Lower lobe of right lung (tissue), 2 donors: ENCODE measurements at regions not wholly inside any gene's neighbourhood (a gene's known extent, or its start where the extent isn't known, plus 50 kb on each side); places are given as distances from the start of the nearest gene placed in this dataset.

ENCODE experiments used
- ATAC-seq, 2 donors: fragments of 200-7000 bp; cut with Tn5 transposase; one replicate each; pipeline ENCODE4 v1.9.1; 2020 to 2022; ENCODE audit warnings: mild to moderate bottlenecking in 2 of 2, moderate library complexity in 2 of 2
- DNase-seq: peaks from one replicate; pipeline ENCODE4 v3.0.0-alpha.2; 2020
- H3K27ac ChIP-seq: fragments of 200-600 bp; one replicate; pipeline ENCODE4 v1.8.0; 2022
- H3K27me3 ChIP-seq: fragments of 200-600 bp; one replicate; pipeline ENCODE4 v1.8.0; 2022; ENCODE audit warnings: low read depth
- H3K36me3 ChIP-seq: fragments of 200-600 bp; one replicate; pipeline ENCODE4 v1.8.0; 2022; ENCODE audit warnings: mild to moderate bottlenecking
- H3K4me1 ChIP-seq: fragments of 200-600 bp; one replicate; pipeline ENCODE4 v1.8.0; 2022
- H3K4me3 ChIP-seq: fragments of 200-600 bp; one replicate; pipeline ENCODE4 v1.8.0; 2022; ENCODE audit warnings: mild to moderate bottlenecking
- H3K9me3 ChIP-seq: fragments of 200-600 bp; one replicate; pipeline ENCODE4 v1.8.0; 2022
- intact Hi-C: fragments of 100-400 bp; cut with DNase I; formaldehyde crosslinking; loops from one replicate; pipeline ENCODE4 v1.11.0; 2022
- TF ChIP-seq, protein P1 (sequence below): fragments of 200-600 bp; IDR thresholded peaks from one replicate; pipeline ENCODE4 v1.8.0; 2022; ENCODE audit warnings: antibody characterized with exemption, mild to moderate bottlenecking
- donor health status: DM: no; HTN: yes; CAD: no; lungs with severe emphysema.

DNA sequence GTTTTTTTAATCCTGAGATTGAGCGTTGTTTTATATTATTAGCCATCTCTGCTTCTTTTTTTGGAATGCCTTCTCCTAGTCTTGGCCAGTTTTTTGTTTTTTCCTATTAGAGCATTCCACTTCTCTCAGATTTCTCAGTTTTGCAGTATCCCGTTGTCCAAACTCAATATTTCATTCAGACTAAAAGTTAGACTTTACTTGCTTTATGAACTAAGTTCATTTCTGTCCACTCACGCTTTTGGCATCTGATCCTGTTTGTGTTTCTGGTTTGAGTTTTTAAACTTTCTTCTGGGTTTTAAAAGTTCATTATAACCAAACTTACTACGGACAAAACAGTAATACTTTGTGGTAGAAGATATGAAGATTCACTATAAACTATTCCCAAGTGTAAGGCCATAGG lies 288.3 kb upstream of the MPDZ start:
- intact Hi-C loops, result no loop called here
- no peak for DNase-seq

DNA sequence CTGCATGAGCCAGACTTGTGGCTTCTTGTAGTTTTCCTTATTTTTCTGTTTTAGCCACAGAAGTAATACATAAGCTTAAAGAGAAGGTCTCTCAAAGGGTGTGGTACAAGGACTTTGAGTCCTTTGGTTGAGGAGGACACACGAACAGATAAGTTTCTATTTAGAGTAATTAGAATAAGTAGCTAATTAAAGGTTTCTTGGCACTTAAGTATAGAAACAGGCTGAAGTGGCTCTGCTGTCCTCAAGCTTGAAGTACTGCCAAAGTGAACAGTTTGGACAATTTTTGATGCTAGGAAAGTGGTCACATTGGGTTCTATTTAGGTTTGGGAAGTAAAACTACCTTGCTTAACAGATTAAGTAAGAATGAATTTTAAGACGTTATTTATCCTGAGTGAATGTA lies 278.3 kb upstream of the MPDZ start:
- intact Hi-C loops, result no loop called here
- Histone ChIP-seq H3K4me3 (no peak overlapping the region), H3K4me1 (no peaks in the 10 kb centered on the region), H3K9me3 (no peaks in the 10 kb centered on the region), H3K27me3 (no peaks in the 10 kb centered on the region), H3K36me3 (no peaks in the 10 kb centered on the region), H3K27ac (no peak overlapping the region)
- TF ChIP-seq, protein P1, sequence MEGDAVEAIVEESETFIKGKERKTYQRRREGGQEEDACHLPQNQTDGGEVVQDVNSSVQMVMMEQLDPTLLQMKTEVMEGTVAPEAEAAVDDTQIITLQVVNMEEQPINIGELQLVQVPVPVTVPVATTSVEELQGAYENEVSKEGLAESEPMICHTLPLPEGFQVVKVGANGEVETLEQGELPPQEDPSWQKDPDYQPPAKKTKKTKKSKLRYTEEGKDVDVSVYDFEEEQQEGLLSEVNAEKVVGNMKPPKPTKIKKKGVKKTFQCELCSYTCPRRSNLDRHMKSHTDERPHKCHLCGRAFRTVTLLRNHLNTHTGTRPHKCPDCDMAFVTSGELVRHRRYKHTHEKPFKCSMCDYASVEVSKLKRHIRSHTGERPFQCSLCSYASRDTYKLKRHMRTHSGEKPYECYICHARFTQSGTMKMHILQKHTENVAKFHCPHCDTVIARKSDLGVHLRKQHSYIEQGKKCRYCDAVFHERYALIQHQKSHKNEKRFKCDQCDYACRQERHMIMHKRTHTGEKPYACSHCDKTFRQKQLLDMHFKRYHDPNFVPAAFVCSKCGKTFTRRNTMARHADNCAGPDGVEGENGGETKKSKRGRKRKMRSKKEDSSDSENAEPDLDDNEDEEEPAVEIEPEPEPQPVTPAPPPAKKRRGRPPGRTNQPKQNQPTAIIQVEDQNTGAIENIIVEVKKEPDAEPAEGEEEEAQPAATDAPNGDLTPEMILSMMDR, result no peak
- ATAC-seq (no peak), DNase-seq (no peak)

More for the DNA sequence above, 288.3 kb upstream of the MPDZ start:
- TF ChIP-seq, protein P1, result no peak
- no peak for ATAC-seq
- peaks cover 9% of the 10 kb centered on the region for H3K4me1 ChIP-seq
- no peaks in the 10 kb centered on the region for H3K9me3 ChIP-seq
- no peaks in the 10 kb centered on the region for H3K36me3 ChIP-seq
- H3K4me3 ChIP-seq, result no peak overlapping the region
- H3K27ac ChIP-seq, result no peak overlapping the region
- H3K27me3 ChIP-seq, result no peaks in the 10 kb centered on the region

DNA sequence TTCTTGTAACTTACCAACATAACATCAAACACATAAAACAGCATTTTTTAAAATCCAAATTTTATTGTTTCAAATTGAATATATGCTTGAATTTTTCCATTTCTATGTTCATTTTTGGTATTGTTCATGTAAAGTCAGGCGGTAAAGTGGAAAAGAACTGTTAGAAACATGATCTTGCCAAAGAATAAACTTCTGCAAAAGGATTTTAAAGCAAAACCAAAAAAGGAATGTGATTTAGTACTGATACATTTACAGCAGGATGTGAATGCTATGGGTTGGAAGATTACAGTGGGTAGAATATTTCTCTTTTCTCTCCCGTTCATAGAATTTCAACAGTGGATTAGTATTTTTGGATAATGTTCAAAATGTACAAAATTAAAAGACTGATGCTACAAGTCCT lies 277.2 kb upstream of the MPDZ start:
- no peak for DNase-seq
- intact Hi-C loops, result no loop called here
- TF ChIP-seq, protein P1, result no peak
- Histone ChIP-seq H3K27me3 (no peaks in the 10 kb centered on the region), H3K4me1 (no peaks in the 10 kb centered on the region), H3K27ac (no peak overlapping the region), H3K36me3 (no peaks in the 10 kb centered on the region), H3K4me3 (no peak overlapping the region), H3K9me3 (no peaks in the 10 kb centered on the region)
- ATAC-seq, result no peak

DNA sequence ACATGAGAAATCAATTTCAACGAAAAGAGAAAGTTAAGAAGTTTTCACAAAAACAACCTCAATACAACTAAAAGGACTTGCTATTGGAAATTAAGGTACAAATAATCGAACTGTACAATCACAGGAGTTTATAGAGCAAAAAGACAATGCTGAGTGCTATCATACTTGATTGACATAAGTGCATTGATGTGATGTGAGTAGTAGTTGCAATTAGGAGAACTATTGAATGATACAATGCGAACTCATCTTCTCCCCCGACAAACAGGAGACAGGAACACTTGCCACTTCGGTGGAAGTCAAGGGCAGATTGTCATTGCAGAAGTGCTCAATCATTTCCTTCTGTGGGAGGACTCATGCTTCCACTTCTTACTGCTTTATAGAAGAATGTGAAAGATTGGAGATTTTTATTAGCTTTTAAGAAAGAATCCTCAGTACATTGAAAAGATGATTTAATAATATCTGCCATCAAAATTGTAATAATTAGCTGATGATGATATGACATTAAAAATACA lies 276.6 kb upstream of the MPDZ start:
- H3K4me1 ChIP-seq, result no peaks in the 10 kb centered on the region
- ATAC-seq (no peak), DNase-seq (no peak)
- H3K27ac ChIP-seq, result no peak overlapping the region
- intact Hi-C loops, result no loop called here
- no peaks in the 10 kb centered on the region for H3K9me3 ChIP-seq
- H3K27me3 ChIP-seq, result no peaks in the 10 kb centered on the region
- TF ChIP-seq, protein P1, result no peak
- H3K36me3 ChIP-seq, result no peaks in the 10 kb centered on the region
- H3K4me3 ChIP-seq, result no peak overlapping the region

DNA sequence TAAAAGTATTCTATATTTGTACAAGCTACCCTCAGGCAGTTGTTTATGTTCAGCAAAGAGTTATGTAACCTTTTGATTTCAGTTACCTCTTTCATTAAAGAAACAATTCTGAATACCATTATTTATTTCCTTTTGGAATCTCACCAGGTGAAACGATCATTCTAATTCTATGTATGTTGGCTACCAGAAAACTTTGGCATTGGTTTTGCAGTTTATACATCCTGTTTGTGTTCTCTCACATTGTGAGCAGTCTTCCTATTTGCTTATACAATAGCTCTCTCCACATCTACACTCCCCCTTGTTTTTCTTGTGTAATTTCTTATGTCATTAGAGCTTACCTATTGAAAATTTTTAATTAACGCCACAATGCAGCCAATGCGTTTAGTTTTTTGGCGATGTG lies 276.0 kb upstream of the MPDZ start:
- Histone ChIP-seq H3K4me1 (no peaks in the 10 kb centered on the region), H3K27me3 (no peaks in the 10 kb centered on the region), H3K36me3 (no peaks in the 10 kb centered on the region), H3K9me3 (no peaks in the 10 kb centered on the region), H3K27ac (no peak overlapping the region), H3K4me3 (no peak overlapping the region)
- intact Hi-C loops, result no loop called here
- DNase-seq, result no peak
- TF ChIP-seq, protein P1, result no peak
- ATAC-seq, result no peak

DNA sequence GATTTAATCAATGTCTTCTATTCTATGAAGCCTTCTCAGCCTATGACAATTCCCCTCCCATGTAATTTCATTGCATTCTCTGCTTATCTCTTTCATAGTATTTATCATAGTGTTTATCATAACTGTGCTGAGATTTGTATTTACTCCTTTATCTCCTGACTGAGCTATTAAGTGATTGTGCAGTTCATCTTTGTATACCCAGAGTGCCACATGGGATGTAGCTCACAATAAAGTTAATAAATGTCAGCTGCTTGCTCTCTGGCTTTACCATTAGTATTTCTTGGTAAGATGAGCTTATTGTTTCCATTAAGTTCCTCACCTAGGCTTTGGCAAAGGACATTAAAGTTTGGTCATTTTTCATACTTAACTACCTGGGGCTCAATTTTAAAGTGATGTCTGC lies 275.1 kb upstream of the MPDZ start:
- TF ChIP-seq, protein P1, result no peak
- no peak for DNase-seq
- Histone ChIP-seq H3K36me3 (no peaks in the 10 kb centered on the region), H3K27me3 (no peaks in the 10 kb centered on the region), H3K27ac (no peak overlapping the region), H3K9me3 (no peaks in the 10 kb centered on the region), H3K4me3 (no peak overlapping the region), H3K4me1 (no peaks in the 10 kb centered on the region)
- intact Hi-C loops, result no loop called here
- ATAC-seq, result no peak
